ENCODE measurements at regions not wholly inside any gene's neighbourhood (a gene's known extent, or its start where the extent isn't known, plus 50 kb on each side); places are given as distances from the start of the nearest gene placed in this dataset.
A peak's percentile ranks its signal among the peaks of the same experiment; 100 is the strongest.

DNA sequence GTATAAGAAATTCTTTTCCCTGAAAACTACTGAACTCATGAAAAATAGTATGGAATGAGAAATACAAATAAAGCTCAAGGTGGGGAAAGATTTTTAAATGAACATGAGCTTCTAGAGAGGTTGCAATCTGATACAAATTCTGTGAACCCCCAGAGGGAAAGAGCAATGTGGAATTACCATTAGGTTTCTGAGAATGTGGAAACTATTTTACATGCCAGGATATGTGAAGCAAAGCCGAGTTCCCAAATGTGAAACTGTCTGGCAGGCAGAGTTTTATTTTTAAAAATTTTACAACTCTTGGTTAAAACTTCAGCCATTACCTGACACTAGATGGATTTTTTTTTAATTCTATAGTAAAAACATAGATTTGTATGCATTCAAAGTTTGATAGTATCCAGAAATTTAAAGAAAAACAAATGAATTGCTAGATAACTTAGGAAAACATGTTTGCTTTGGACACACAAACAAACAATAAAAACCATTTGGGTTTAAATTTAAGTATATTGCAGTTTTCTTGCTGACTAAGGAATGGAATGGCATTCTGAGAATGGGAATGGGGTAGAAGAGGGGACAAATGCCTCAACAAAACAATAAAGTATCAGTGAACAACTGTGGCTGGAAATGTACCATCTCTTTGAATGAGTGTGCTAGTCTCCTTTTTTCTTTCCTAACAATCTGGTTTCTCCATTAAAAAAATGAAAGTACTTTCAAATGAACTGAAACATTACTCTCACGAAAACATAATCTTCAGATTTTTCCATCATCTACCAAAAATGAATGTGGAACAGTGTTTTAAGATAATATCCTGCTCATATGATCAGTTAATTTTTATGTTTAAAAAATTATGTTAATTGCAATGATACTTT is 99.6 kb downstream of the PCDH18 start:
- no peak overlapping the region for H3K9ac ChIP-seq (ENCODE audit: low read depth, low read length)
- ChIA-PET POLR2A (ENCODE audit: unreplicated experiment) (interaction anchor here (0.6 kb wide), 1 partner anchor 11 kb away, joined by 3 read pairs; no protein-coding TSS in a partner anchor), CTCF (no interaction called here)
- no peak overlapping the region for H4K91ac ChIP-seq (ENCODE audit: insufficient read depth, low read depth, low read length)
- H2AFZ ChIP-seq (replicated peaks; ENCODE audit: low read length, poor library complexity) = no peak overlapping the region
- no peak overlapping the region for H2BK15ac ChIP-seq (ENCODE audit: low read depth, low read length)
- H2AK5ac ChIP-seq (ENCODE audit: low read depth, low read length) = no peak overlapping the region
- TF ChIP-seq MAZ (IDR thresholded peaks at IDR 0.05; ENCODE audit: borderline replicate concordance, low read depth, low read length) = no peak
- 0 out of 2 replicates have a peak, but pooled peaks have one; percentile 2 for TF ChIP-seq MAFK (IDR thresholded peaks at IDR 0.05; ENCODE audit: low read depth, low read length)
- no peak for TF ChIP-seq CEBPB (IDR thresholded peaks at IDR 0.05; ENCODE audit: low read depth, low read length)
- H3K79me1 ChIP-seq (ENCODE audit: low read depth in 1 of 2, low read length in 2 of 2) = no peaks in the 10 kb centered on the region
- no peaks in the 10 kb centered on the region for H3K27me3 ChIP-seq (ENCODE audit: control insufficient read depth, insufficient read depth, low read length)
- in situ Hi-C loops (cut with MboI; ENCODE audit: low sequenced_read_pairs) = no loop called here
- peak overlapping the region; percentile 52; the same call in 1 of the 2 replicates for H3K14ac ChIP-seq (replicated peaks; ENCODE audit: low read depth, low read length)
- no peak overlapping the region for H3K18ac ChIP-seq (ENCODE audit: low read depth, low read length)
- no peak overlapping the region for H3K27ac ChIP-seq (ENCODE audit: insufficient read depth, low read length)
- no peak overlapping the region for H2BK20ac ChIP-seq (ENCODE audit: low read depth, low read length)
- H3K4me1 ChIP-seq (ENCODE audit: control insufficient read depth, insufficient read depth, low read length) = no peaks in the 10 kb centered on the region
- H4K5ac ChIP-seq (ENCODE audit: low read depth, low read length) = no peak overlapping the region
- dilution Hi-C loops (cut with HindIII; ENCODE audit: low sequenced_read_pairs, unreplicated experiment) = no loop called here
- no peaks in the 10 kb centered on the region for H3K36me3 ChIP-seq (ENCODE audit: control insufficient read depth, insufficient read depth, low read length)
- no peak overlapping the region; the same call in 1 of the 2 replicates for H3K56ac ChIP-seq (ENCODE audit: extremely low read depth, insufficient read depth, low read length)
- H4K8ac ChIP-seq (ENCODE audit: low read depth in 2 of 2, low read length in 2 of 2) = no peak overlapping the region
- no peaks in the 10 kb centered on the region for H3K9me1 ChIP-seq (ENCODE audit: insufficient read depth, low read length)
- ATAC-seq (ENCODE audit: low read depth) = no peak
- WGBS, 2 experiments (ENCODE audit: extremely low coverage in 2 of 2, insufficient read length in 1 of 2) = no CpG with 5 or more reads among the region's 2 CpGs
- no TSS peak for BruUV-seq (replicated peaks)
- H2BK120ac ChIP-seq (ENCODE audit: low read depth, low read length) = no peak overlapping the region
- no peak overlapping the region for H3K4me3 ChIP-seq (ENCODE audit: insufficient read depth, low read depth, low read length)
- intact Hi-C loops (cut with micrococcal nuclease) = no loop called here
- no peak overlapping the region for H2AK9ac ChIP-seq (replicated peaks; ENCODE audit: low read depth, low read length, poor library complexity)
- no peak for DNase-seq
- H2BK5ac ChIP-seq (ENCODE audit: low read depth, low read length, poor library complexity, severe bottlenecking) = no peak overlapping the region
- H3K4me2 ChIP-seq (ENCODE audit: low read depth, low read length) = peak overlapping the region; percentile 54; the same call in 1 of the 2 replicates
- H3K23ac ChIP-seq (ENCODE audit: low read depth, low read length) = no peak overlapping the region
- no peaks in the 10 kb centered on the region for H4K20me1 ChIP-seq (ENCODE audit: insufficient read depth, low read length)
- H3K9me3 ChIP-seq (ENCODE audit: control insufficient read depth, insufficient read depth, low read length) = peaks cover 3% of the 10 kb centered on the region; the same call in 1 of the 2 replicates
- no peak overlapping the region for H3K4ac ChIP-seq (ENCODE audit: low read depth, low read length)

All from IMR-90 (cell line).